ENCODE measurements at regions not wholly inside any gene's neighbourhood (a gene's known extent, or its start where the extent isn't known, plus 50 kb on each side); places are given as distances from the start of the nearest gene placed in this dataset.

DNA sequence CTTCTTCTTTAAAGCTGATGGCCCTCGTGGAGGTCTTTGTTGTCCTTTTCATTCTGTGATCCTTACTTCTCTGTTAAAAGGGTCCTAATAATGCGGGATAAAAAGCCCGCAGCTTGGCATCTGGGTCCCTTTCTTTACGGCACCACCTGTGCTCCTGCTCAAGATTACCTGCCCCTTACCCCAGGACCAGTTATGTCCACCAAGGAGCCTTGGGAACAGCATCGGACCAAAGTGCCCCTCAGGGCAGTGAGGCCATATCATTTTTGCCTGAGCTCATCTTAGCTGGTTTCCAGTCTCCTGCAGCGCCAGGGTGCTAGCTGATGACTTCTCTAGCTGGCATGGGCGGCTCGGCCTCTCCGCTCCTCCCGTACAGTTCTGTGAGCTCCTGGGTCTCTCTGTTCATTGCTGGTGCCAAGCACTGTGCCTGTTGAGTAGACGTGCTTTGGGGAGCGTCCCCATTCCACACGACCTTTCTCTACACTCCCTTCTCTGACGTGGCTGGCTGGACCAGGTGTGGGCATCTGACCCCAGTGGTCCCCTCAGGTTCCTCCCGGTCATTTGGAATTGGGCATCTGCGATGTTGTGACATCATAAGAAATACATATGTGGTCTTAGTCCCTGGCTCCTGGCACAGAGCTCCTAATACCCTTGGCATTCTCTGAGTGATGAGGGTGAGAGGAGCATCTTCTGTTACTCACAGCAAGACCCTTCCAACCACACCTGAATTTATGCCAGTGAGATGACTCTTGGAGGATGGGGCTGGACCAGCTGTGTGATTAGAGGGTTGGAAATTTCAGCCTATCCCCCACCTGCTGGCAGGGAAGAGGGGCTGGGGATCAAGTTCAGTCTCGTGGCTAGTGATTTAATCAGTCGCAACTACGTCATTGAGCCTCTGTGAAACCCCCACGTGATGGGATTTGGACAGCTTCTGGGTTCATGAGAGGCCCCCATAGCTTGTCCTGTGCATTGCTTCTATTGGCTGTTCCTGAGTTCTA, 134.2 kb upstream of the HS6ST1 start:
- DNase-seq, result no peak

DNA sequence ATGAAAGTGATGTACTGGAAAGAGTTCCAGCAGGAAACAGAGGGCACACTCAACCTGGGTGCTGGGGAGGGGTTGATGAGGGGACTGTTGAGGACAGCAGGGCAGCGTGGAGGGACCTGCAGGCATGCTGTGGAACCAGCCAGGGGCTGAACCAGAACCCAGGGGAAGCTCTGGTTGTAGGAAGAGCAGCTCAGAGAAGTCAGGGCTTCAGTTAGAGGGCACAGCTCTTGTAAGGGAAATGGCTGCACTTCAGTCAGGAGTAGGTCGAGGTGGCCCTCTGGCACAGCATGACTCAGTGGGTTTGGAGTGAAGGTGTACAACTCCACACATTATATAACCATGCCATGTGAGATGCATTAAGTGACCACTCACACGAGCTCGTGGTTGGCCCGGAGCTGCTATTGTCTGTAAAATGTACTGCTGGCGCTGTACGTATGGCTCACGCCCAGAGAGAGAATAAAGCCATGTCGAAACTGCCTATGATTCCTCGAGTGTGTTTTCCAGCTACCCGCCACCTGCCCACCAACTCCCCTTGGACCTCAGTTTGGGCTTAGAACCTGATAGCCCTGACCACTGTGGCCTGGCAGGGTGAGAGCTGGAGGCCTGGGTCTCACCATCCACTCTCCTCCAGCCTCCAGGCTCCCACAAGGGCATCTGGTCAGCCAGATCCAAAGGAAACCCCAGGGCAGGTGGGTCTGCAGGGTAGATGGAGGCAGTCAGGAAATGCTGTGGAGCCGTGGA, 136.5 kb upstream of the HS6ST1 start:
- no peak for DNase-seq

DNA sequence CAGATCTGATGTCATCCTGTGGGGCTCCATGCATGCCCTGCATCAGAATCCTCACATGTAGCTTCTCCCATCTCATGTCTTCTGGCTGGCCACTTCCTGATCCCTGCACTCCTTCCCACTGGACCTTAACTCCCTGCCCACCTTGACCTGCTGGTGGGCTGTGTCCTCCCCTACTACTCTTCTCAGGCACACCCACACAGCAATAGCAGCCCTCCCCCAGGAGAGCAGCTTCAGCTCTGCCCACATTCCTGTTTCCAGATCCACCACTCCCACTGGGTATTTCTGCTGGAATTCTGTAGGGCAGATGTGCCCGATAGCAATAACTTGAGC, 137.0 kb upstream of the HS6ST1 start:
- DNase-seq, result no peak

DNA sequence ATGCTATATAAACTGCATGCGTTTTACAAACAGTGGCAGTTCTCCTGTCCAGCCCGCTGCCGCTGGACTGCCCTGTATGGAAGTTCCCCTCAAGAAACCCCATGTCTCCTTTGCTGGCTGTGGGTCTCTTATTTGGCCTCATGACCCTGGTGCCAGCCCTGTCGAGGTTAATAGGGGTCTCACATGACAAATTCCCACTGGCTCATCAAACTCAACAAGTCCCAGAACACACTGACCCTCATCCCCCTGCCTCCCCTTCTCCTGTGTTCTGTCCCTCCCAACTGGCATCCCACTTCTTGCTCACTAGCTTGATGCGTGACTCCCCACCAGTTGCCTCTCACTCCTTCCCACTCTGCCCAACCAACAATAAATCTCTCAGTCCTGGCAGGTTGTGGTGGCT, 137.6 kb upstream of the HS6ST1 start:
- no peak for DNase-seq

DNA sequence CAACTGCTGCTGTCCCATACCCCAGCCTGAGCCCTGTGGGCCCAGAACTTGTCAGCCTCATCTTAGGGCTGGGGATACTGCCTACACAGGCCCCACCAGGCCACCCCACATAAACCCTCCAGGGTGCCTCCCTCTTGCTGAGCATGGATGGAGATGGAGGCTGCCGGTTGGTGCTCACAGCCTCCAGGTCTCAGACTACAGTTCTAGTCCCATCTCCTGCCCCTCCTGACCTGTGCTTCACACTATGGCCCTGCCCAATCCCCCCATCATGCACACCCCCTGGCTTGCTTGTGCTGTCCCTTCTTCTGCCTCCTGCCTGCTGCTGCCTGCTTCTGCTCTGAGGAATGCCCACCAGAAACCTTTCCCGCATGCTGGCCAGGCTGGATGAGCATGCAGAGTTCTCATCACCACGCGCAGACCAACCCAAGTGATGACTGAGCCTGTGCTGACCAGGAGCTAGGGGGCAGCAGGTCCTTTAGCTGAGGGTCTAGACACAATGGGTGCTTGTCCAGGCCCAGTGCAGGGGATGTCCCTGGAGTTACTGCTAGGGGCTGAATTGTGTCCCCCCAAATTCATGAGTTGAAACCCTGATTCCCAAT, 138.4 kb upstream of the HS6ST1 start:
- DNase-seq, result no peak

DNA sequence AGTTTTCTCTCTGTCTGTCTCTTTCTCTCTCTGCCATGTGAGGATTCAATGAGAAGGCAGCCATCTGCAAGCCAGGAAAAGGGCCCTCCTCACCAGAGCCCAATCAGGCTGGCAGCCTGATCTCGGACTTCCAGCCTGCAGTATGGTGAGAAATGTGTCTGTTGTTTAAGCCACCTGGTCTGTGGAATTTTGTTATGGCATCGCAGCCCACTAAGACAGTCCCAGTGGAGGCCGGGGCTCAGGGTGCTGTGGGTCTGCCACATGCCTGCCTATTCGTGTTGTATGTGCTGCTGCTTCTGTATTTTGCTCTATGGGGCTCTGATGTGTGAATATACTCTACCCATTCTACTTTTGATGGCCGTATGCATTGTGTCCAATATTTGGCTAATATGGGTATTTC, 139.0 kb upstream of the HS6ST1 start:
- DNase-seq, result no peak

DNA sequence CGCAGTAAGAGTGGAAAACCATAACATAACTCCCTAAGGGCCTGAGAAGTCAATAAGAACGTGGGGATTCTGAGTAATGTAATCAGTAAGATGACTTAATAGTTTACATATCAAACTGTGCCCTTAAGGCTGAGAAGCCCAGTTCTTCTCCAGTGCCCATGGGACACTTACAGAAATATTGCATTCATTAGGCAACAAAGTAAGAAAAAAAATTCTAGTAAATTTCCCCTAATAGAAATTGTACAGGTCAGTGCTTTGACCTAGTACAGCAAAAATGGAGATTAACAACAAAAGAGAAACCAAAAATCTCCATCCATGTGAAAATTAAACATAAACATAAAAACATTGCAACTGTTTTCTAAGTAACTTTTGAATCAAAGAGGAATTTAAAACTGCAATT, 139.8 kb upstream of the HS6ST1 start:
- no peak for DNase-seq

DNA sequence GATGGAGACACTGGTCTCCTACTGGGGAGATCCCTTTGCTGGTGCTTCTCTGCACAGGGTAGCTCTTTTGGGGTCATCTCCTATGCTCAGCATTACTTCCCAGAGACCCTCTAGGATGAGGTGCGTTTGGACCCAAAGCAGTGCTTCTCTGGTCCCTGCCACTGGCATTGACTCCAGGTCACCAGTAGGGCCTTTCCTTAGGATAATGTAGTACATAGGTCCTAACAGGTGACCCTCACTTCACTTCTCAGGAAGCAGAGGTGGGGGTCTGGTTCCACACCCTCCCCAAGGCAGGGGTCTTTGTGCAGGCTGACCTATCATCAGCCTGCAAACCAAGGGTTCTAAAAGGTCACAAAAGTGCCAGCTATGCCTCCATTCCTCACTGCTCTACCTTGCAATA, 145.8 kb upstream of the HS6ST1 start:
- DNase-seq, result no peak

DNA sequence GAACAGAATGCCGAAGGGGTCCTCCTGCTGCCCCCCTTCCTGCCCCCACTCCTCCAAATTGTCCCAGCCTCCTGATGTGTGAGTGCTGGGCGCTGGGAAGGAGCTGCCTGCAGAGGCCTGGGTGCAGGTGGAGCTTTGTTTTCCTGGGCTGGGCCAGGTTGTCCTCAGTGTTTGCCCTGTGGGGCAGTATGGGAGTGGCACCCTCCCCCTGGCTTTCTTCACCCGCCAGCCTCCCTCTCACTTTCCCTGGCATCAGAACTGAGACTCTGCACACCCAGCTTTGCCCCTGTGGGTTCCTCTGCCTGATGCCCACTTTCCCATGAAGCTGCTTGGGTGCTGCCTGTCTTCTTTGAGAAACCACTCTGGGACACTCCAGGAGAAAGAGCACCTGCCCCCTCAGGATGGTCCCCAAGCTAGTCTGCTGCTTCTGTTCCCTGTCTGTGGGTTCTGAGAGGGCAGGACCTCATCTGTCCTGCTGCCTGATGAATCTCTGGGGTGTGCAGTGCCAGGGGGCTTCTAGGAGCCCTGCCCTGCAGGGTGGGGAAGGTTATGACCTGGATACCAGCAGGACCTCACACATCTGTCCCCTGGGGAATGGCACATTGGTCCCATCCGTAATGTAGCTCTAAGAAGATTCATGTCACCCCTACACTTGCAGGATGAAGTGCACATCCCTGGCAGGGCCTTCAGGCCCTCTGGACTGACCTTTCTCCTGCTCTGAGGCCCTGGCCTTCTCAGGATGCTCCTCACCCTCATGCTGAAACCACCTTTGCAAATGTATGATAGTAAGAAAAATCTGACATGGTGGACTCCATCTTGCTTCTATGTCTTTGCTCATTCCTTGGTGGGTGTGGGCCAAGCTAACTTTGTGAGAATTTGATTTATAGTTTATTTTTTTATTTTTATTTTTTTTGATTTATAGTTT, 146.8 kb upstream of the HS6ST1 start:
- no peak for DNase-seq

DNA sequence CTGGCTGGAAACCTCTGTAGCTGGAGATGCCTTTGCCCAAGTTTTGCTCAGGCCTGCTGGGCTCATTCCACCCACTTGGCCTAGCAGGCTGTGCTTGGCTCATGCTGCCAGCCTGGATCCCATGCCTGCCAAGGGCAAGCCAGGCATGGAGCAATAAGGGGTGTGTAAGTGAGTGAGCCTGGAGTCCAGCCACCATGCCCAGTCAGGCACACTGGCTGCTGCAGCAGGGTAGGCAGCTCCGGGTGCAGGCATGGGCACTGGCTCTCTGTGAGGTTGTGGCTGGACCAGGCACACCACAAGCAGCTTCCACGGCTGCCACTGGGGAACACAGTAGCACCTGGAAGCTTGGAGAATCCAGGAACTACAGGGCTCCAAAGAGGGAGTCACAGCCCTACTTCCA, 147.7 kb upstream of the HS6ST1 start:
- DNase-seq, result no peak

DNA sequence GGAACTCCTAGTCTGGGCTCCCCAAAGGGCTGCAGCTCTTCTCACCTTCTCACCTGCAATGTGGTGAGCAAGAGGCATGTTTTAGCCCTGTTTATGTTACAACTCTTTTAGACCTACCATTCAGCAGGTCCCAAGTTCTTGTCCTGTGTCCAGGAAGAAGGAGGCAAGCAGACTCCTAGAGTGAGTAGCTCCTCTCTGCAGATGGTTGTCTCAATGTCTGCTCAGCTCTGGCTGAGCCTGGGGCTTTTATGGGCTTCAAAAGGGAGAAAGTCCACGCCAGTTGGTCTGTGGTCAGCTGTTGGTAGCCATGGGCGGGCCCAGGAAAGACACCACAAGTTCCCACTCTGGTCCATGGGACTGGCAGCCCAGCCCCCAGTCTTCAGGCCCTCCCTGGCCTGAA, 148.1 kb upstream of the HS6ST1 start:
- DNase-seq, result no peak

DNA sequence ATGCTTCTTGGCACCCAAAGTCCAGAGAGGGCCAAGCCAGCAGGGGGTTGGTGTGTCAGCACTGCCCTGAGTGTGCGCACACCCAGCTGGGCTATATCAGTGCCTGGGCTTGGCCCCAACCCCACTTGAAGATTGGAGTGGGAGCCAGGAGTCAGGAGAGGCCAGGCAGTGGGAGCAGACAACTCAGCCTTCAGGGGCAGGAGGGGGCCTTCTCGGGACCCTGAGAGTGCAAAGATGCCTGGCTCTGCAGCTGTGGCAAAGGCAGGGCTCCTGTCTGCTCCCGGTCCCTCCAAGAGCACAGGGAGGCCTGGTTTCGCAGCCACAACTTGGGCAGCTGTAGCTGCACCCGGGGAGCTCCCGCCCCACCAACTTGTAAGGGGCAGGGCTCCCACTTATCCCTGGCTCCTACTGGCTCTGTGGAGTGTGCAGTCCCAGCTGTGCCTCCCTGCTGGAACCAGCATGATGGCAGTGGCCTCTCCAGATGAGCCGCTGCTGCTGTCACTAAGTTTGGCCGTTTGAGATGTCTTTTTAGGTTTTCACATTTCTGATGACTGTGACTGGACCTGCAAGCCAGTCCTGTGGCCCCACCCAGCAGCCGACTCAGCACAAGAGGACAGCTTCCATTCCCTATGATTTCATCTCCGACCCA, 148.8 kb upstream of the HS6ST1 start:
- no peak for DNase-seq

DNA sequence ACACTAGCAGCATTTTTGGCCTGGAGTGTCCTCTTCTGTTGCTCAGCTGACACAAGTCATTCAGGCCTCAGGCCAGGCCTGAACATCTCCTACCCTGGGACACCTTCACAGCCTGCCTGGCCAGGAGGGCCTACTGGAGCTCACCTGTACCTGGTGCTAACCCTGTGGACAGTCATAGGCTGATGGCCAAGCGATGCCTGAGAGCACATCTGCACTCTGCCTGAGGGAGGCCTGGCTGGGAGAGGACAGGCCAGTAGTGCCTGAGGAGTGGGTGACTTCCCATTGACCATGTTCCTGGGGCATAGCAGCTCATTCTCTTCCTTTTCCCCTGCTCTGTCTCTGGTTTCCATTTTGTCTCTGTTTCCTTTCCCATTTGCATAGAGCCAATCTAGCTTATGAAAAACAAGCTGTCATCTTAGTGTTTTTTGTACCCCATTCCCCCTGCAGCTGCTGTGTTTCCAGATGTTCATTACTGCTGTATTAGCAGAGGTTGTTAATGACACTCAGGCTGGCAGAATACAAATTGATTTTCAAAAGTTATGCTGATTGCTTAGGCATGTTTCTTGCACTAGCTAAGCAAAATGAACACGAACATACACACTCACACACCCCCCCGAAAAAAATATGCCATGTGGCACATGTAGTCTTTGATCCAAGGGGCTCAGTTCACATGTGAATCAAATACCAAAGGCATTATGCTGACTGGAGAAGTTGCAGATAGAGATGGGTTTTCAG, 149.7 kb upstream of the HS6ST1 start:
- DNase-seq, result no peak

DNA sequence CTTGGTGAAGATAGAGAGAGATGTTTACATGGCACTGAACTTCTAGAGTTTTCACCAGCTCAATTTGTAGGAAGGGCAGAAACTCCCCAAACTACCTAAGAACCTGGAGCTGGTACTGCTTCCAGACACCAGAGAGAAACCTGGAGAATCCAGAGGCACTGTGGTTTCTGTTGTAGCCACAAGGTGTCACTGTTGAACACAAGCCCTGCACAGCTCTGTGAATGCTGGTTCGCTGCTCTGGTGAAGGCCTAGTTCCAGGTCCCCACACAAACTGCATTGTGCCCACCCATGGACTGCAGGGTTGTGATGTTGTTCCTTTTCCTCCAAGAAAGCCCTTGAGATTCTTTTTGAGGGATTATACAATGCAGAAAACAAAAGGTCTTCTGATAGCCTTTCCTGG, 150.5 kb upstream of the HS6ST1 start:
- DNase-seq, result no peak

DNA sequence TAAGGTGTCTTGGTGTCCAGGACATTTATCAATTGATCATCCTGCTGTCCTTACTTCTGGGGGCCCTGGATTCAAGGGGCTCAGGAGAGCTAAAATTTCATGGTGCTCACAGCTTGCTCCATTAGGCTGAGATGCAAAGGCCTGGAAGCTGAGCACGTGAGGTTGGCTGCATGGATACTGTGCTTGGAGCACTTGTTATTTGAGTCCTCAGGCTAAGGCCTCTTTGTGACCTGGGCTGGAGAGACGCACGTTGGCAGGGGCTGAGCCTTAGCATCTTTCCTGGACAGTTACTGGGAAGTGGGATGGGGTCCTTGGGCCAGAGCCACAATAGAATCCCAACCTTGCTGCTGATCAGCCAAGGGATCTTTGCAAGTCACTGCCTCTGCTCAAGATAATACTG, 151.2 kb upstream of the HS6ST1 start:
- no peak for DNase-seq

DNA sequence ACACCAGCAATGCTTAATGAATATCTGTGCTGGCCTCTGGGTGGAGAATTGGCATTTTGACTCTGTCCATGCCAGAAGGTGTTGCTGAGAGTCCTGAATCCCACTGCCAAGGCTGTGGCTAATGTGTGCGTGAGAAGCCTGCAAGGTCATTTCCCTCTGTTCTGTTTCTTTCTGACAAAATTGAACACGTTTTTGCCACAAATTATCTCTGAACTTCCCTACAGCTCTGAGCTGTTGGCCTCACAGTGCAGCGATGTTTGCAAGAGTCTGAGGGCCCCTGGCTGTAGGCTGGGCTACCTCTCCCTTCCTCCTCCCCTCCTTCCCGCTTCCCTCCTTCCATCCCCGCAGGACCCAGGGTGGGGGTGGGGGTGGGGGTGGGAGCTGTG, 154.1 kb upstream of the HS6ST1 start:
- DNase-seq, result no peak

DNA sequence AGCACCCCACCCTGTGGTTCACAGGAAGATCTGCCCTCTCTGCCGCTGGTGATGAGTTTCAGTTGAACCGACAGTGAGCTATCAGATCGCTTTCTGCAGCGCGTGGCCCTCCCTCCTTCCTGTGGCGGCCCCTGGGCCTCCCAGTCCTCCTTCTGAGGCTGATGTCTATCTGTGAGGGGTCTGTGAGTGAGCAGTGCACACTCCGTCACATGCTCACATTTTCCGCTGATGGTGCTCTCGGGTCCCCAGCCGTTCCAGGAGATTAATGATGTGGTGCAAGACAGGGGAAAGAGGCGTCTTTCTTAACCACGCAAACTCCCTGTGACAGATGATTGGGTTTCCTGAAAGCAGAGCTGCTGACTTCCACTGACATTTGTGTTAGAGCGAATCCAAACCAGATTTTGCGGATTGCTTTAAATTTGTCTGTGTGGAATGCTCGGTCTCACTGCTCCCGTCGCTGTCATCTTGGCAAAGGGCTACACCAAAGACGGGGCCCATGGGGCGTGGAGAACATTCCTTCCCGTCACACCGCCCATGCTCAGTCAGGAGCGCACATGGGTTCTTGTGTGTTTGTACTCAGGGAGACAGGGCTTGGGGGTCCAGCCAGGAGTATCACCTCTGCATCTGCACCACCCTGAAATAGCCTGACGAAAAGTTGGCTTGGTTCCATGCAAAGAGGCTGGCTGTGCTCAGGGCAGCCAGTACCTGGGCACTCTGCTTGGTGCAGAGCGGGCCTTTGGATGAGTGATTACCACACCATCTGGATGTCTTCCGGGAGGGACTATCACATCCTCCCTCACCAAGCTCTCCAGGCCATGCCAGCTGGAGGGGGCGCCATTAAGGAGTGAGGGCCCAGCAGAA, 154.7 kb upstream of the HS6ST1 start:
- no peak for DNase-seq

DNA sequence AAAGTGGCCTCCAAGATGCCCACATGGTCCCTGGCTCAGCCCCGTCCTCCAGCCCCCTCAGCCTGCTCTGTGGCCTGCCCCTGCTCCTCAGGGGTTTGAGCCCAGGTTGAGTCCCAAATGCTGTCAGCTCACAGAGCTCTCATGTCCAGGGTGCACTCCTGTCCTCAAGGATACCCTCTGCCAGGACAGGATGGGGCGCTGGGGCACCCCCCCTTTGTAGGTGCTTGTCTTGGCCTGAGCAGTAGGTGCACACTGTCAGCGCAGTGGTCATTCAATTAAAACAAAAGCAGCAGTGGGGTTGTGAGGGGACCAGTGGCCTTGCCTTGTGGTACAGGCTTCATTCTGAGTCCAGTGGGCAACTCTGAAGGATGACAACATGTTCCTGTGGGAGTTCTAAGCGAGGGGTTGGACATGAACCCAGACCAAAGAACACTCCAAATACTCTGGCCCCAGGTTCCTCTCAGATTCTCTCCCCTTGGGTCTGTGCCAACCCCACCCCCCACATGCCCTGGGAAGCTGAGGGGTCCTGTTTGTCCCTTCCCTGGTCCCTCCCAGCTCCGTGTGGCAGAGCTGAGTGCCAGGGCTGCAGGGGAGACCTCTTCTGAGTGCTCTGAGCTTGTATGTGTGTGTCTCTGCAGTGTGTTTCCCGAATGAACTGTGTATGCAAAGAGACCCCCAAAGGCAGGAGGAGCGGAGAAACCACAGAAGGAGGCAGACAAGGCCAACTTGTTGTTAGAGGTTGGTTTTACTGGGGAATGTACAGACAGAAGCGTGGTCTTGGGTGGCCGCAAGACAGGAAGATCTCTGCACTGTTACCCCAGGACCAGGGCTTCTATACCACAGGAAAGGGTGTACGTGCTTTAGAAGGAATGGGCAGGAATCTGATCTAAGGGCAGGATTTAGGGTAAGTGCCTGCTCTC, 155.6 kb upstream of the HS6ST1 start:
- no peak for DNase-seq

DNA sequence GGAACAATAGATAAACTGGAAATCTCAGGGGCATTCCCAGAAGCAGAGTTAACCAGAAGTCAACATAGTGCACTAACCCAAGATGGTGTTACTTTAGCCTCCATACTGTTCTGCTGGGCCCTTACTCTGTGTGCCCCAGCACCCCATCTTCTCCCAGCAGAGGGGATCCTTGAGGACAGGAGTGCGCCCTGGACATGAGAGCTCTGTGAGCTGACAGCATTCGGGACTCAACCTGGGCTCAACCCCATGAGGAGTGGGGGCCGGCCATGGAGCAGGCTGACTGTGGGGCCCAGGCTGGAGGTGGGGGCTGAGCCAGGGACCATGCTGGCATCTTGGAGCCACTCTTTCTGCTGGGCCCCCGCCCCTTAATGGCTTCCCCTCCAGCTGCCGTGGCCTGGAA, 156.3 kb upstream of the HS6ST1 start:
- DNase-seq, result no peak
